ENCODE measurements at regions not wholly inside any gene's neighbourhood (a gene's known extent, or its start where the extent isn't known, plus 50 kb on each side); places are given as distances from the start of the nearest gene placed in this dataset.
A peak's percentile ranks its signal among the peaks of the same experiment; 100 is the strongest.

GRCh38 chr3:88209356-88209755 lies 59.6 kb downstream of the C3orf38 start:
- no peak for DNase-seq (ENCODE audit: low read depth, low spot score)
- Mint-ChIP-seq H3K9me3 (no peaks in the 10 kb centered on the region), H3K36me3 (ENCODE audit: low read depth) (no peaks in the 10 kb centered on the region), H3K4me1 (no peaks in the 10 kb centered on the region), H3K27me3 (ENCODE audit: low read depth) (no peaks in the 10 kb centered on the region), H3K4me3 (no peak overlapping the region), H3K27ac (ENCODE audit: unreplicated experiment) (no peak overlapping the region)
- no peak for TF ChIP-seq CTCF (conservative IDR thresholded peaks at IDR 0.05)

- Mint-ChIP-seq H3K4me3 (no peak overlapping the region), H3K9me3 (no peaks in the 10 kb centered on the region), H3K27ac (ENCODE audit: unreplicated experiment) (no peak overlapping the region), H3K4me1 (no peaks in the 10 kb centered on the region), H3K27me3 (ENCODE audit: low read depth) (no peaks in the 10 kb centered on the region), H3K36me3 (ENCODE audit: low read depth) (no peaks in the 10 kb centered on the region)
- DNase-seq (ENCODE audit: low read depth, low spot score): no peak
- no peak for TF ChIP-seq CTCF (conservative IDR thresholded peaks at IDR 0.05)
These were observed 61.5 kb downstream of the C3orf38 start for GRCh38 chr3:88211096-88211890.

GRCh38 chr3:88219138-88219792 lies 69.5 kb downstream of the C3orf38 start:
- peak; percentile 62 for DNase-seq (ENCODE audit: low read depth, low spot score)
- peaks cover 10% of the 10 kb centered on the region for H3K4me1 Mint-ChIP-seq
- no peaks in the 10 kb centered on the region for H3K36me3 Mint-ChIP-seq (ENCODE audit: low read depth)
- no peak overlapping the region for H3K27ac Mint-ChIP-seq (ENCODE audit: unreplicated experiment)
- peak; percentile 76 for TF ChIP-seq CTCF (conservative IDR thresholded peaks at IDR 0.05)
- H3K9me3 Mint-ChIP-seq: no peaks in the 10 kb centered on the region
- no peaks in the 10 kb centered on the region for H3K27me3 Mint-ChIP-seq (ENCODE audit: low read depth)
- H3K4me3 Mint-ChIP-seq: no peak overlapping the region

GRCh38 chr3:88220126-88220525 lies 70.4 kb downstream of the C3orf38 start:
- no peak for DNase-seq (ENCODE audit: low read depth, low spot score)
- Mint-ChIP-seq H3K27me3 (ENCODE audit: low read depth) (no peaks in the 10 kb centered on the region), H3K4me1 (peaks cover 11% of the 10 kb centered on the region), H3K4me3 (no peak overlapping the region), H3K9me3 (no peaks in the 10 kb centered on the region), H3K36me3 (ENCODE audit: low read depth) (no peaks in the 10 kb centered on the region), H3K27ac (ENCODE audit: unreplicated experiment) (no peak overlapping the region)
- no peak for TF ChIP-seq CTCF (conservative IDR thresholded peaks at IDR 0.05)

- Mint-ChIP-seq H3K36me3 (ENCODE audit: low read depth) (no peaks in the 10 kb centered on the region), H3K27me3 (ENCODE audit: low read depth) (no peaks in the 10 kb centered on the region), H3K27ac (ENCODE audit: unreplicated experiment) (peak overlapping the region; percentile 62), H3K9me3 (no peaks in the 10 kb centered on the region), H3K4me1 (peaks cover 17% of the 10 kb centered on the region), H3K4me3 (no peak overlapping the region)
- DNase-seq (ENCODE audit: low read depth, low spot score): no peak
- no peak for TF ChIP-seq CTCF (conservative IDR thresholded peaks at IDR 0.05)
These were observed 72.0 kb downstream of the C3orf38 start for GRCh38 chr3:88221726-88222125.

Data from neural crest cell (in vitro differentiated cells).